ENCODE measurements at regions not wholly inside any gene's neighbourhood (a gene's known extent, or its start where the extent isn't known, plus 50 kb on each side); places are given as distances from the start of the nearest gene placed in this dataset.

DNA sequence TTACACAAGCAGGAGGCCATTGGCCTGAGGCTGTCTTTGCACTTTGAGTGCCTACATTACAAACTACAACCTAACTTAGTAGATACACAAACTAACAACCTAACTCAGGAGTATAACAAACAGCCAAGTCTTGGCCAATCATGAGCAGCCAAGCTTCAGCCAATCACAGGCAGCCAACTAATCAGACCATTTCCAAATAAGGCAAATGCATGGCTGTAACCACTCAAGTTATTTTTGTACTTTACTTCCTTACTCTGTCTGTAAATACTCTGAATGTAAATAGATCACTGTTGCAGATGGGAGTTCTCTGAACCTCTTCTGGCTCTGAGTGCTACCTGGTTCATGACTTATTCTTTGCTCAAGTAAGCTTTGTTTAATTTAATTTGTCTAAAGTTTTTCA is 748.1 kb upstream of the SGCG start:
- TF ChIP-seq POLR2AphosphoS5 (IDR thresholded peaks at IDR 0.05; ENCODE audit: low read depth, low read length) (no peak), CEBPB (IDR thresholded peaks at IDR 0.05; ENCODE audit: low read depth) (no peak), POLR2A (IDR thresholded peaks at IDR 0.05; ENCODE audit: borderline replicate concordance, extremely low read depth, insufficient read depth, insufficient read length) (no peak), EGR1 (IDR thresholded peaks at IDR 0.05; ENCODE audit: low read depth) (no peak), EZH2 (IDR thresholded peaks at IDR 0.05) (no peak), RAD21 (IDR thresholded peaks at IDR 0.05; ENCODE audit: low read depth) (no peak), ZNF274 (IDR thresholded peaks at IDR 0.05; ENCODE audit: low read depth, low read length) (no peak)
- TF ChIP-seq, protein P1, sequence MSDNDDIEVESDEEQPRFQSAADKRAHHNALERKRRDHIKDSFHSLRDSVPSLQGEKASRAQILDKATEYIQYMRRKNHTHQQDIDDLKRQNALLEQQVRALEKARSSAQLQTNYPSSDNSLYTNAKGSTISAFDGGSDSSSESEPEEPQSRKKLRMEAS (IDR thresholded peaks at IDR 0.05): no peak
- TF ChIP-seq, protein P2, sequence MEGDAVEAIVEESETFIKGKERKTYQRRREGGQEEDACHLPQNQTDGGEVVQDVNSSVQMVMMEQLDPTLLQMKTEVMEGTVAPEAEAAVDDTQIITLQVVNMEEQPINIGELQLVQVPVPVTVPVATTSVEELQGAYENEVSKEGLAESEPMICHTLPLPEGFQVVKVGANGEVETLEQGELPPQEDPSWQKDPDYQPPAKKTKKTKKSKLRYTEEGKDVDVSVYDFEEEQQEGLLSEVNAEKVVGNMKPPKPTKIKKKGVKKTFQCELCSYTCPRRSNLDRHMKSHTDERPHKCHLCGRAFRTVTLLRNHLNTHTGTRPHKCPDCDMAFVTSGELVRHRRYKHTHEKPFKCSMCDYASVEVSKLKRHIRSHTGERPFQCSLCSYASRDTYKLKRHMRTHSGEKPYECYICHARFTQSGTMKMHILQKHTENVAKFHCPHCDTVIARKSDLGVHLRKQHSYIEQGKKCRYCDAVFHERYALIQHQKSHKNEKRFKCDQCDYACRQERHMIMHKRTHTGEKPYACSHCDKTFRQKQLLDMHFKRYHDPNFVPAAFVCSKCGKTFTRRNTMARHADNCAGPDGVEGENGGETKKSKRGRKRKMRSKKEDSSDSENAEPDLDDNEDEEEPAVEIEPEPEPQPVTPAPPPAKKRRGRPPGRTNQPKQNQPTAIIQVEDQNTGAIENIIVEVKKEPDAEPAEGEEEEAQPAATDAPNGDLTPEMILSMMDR (IDR thresholded peaks at IDR 0.05 in 2 of 3, conservative IDR thresholded peaks at IDR 0.05 in 1 of 3; ENCODE audit: borderline replicate concordance in 1 of 3, insufficient read depth in 1 of 3, low read depth in 2 of 3, low read length in 2 of 3): no peak
- TF ChIP-seq, protein P3, sequence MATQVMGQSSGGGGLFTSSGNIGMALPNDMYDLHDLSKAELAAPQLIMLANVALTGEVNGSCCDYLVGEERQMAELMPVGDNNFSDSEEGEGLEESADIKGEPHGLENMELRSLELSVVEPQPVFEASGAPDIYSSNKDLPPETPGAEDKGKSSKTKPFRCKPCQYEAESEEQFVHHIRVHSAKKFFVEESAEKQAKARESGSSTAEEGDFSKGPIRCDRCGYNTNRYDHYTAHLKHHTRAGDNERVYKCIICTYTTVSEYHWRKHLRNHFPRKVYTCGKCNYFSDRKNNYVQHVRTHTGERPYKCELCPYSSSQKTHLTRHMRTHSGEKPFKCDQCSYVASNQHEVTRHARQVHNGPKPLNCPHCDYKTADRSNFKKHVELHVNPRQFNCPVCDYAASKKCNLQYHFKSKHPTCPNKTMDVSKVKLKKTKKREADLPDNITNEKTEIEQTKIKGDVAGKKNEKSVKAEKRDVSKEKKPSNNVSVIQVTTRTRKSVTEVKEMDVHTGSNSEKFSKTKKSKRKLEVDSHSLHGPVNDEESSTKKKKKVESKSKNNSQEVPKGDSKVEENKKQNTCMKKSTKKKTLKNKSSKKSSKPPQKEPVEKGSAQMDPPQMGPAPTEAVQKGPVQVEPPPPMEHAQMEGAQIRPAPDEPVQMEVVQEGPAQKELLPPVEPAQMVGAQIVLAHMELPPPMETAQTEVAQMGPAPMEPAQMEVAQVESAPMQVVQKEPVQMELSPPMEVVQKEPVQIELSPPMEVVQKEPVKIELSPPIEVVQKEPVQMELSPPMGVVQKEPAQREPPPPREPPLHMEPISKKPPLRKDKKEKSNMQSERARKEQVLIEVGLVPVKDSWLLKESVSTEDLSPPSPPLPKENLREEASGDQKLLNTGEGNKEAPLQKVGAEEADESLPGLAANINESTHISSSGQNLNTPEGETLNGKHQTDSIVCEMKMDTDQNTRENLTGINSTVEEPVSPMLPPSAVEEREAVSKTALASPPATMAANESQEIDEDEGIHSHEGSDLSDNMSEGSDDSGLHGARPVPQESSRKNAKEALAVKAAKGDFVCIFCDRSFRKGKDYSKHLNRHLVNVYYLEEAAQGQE (IDR thresholded peaks at IDR 0.05; ENCODE audit: low read depth): no peak
- TF ChIP-seq, protein P4, sequence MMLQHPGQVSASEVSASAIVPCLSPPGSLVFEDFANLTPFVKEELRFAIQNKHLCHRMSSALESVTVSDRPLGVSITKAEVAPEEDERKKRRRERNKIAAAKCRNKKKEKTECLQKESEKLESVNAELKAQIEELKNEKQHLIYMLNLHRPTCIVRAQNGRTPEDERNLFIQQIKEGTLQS (IDR thresholded peaks at IDR 0.05): no peak

Data from HCT116 (cell line).